GM18505 (cell line): ENCODE measurements at regions not wholly inside any gene's neighbourhood (a gene's known extent, or its start where the extent isn't known, plus 50 kb on each side); places are given as distances from the start of the nearest gene placed in this dataset.

Experiments used
- ATAC-seq: cut with Tn5 transposase; IDR thresholded peaks from one replicate; pipeline ENCODE4 v1.9.1; 2021; ENCODE audit not compliant: unreplicated experiment
- POLR2A ChIP-seq: IDR thresholded peaks from 4 replicates; pipeline ENCODE4 v1.6.1; 2011; ENCODE audit warnings: borderline replicate concordance; ENCODE audit not compliant: insufficient read depth, insufficient read length; ENCODE audit errors: extremely low read depth

- no peak for TF ChIP-seq POLR2A
- ATAC-seq: no peak
Measured at GRCh38 chr14:59090572-59090971, 97.9 kb upstream of the DAAM1 start.

GRCh38 chr14:59091404-59091803, 97.1 kb upstream of the DAAM1 start:
- ATAC-seq: no peak
- no peak for TF ChIP-seq POLR2A

GRCh38 chr14:59091976-59092375, 96.5 kb upstream of the DAAM1 start:
- ATAC-seq: no peak
- no peak for TF ChIP-seq POLR2A

- TF ChIP-seq POLR2A: no peak
- no peak for ATAC-seq
Measured at GRCh38 chr14:59093902-59094301, 94.6 kb upstream of the DAAM1 start.

- no peak for ATAC-seq
- no peak for TF ChIP-seq POLR2A
Measured at GRCh38 chr14:59096303-59096702, 92.2 kb upstream of the DAAM1 start.

- ATAC-seq: no peak
- TF ChIP-seq POLR2A: no peak
Measured at GRCh38 chr14:59097681-59098080, 90.8 kb upstream of the DAAM1 start.

GRCh38 chr14:59098377-59098776, 90.1 kb upstream of the DAAM1 start:
- ATAC-seq: no peak

GRCh38 chr14:59100205-59100604, 88.3 kb upstream of the DAAM1 start:
- ATAC-seq: no peak
- TF ChIP-seq POLR2A: no peak

More at GRCh38 chr14:59098377-59098776, 90.1 kb upstream of the DAAM1 start:
- no peak for TF ChIP-seq POLR2A

GRCh38 chr14:59101476-59101875, 87.0 kb upstream of the DAAM1 start:
- no peak for TF ChIP-seq POLR2A
- ATAC-seq: no peak

- no peak for TF ChIP-seq POLR2A
- no peak for ATAC-seq
Measured at GRCh38 chr14:59103396-59103795, 85.1 kb upstream of the DAAM1 start.

GRCh38 chr14:59107819-59108218, 80.6 kb upstream of the DAAM1 start:
- ATAC-seq: no peak
- no peak for TF ChIP-seq POLR2A

- ATAC-seq: no peak
- TF ChIP-seq POLR2A: no peak
Measured at GRCh38 chr14:59116984-59117415, 71.5 kb upstream of the DAAM1 start.

- TF ChIP-seq POLR2A: no peak
- ATAC-seq: no peak
Measured at GRCh38 chr14:59117754-59118528, 70.5 kb upstream of the DAAM1 start.

- no peak for TF ChIP-seq POLR2A
- ATAC-seq: no peak
Measured at GRCh38 chr14:59120921-59121320, 67.5 kb upstream of the DAAM1 start.
